H1 (cell line): ENCODE measurements at regions not wholly inside any gene's neighbourhood (a gene's known extent, or its start where the extent isn't known, plus 50 kb on each side); places are given as distances from the start of the nearest gene placed in this dataset.

Source experiments
- CTCF ChIA-PET: fragments of 300-600 bp; sonication (Branson Sonifier 250); formaldehyde crosslinking; loops from one replicate; lab custom pipeline; 2021; ENCODE audit not compliant: partially characterized antibody; lab: Charles Lee
- POLR2A ChIA-PET: fragments of 300-600 bp; sonication (Branson Sonifier 250); formaldehyde crosslinking; loops from one replicate; lab custom pipeline; 2021; ENCODE audit warnings: inconsistent platforms; ENCODE audit not compliant: partially characterized antibody; lab: Charles Lee
- DNase-seq, 2 experiments: peaks; one replicate each; pipeline versions ENCODE4 v3.0.0 to v3.0.0-alpha.2; 2010 to 2022; ENCODE audit warnings: low spot score in 2 of 2, low read depth in 1 of 2, mixed read lengths in 1 of 2
- FAIRE-seq: peaks from 2 replicates; lab custom pipeline; 2011; peaks lifted over from hg19 to GRCh38; lab: Jason Lieb, UNC
- H2AFZ ChIP-seq: 2 replicates; pipeline ENCODE4 v1.8.1; 2012; ENCODE audit warnings: low read length, inconsistent platforms
- H2AK5ac ChIP-seq: 2 replicates; pipeline ENCODE4 v1.6.1; 2013; ENCODE audit warnings: low read depth, low read length
- H2BK120ac ChIP-seq: replicated peaks from 2 replicates; pipeline ENCODE3; 2013; ENCODE audit warnings: low read depth, low read length, inconsistent platforms
- H2BK12ac ChIP-seq: 2 replicates; pipeline ENCODE4 v1.6.1; 2013; ENCODE audit warnings: low read depth, low read length
- H2BK15ac ChIP-seq: 2 replicates; pipeline ENCODE4 v1.6.1; 2013; ENCODE audit warnings: low read length
- H2BK20ac ChIP-seq: 2 replicates; pipeline ENCODE4 v1.6.1; 2013; ENCODE audit warnings: low read length
- H2BK5ac ChIP-seq: 2 replicates; pipeline ENCODE4 v1.6.1; 2013; ENCODE audit warnings: low read depth, low read length
- H3K14ac ChIP-seq: 2 replicates; pipeline ENCODE4 v1.6.1; 2013; ENCODE audit warnings: inconsistent platforms; ENCODE audit not compliant: insufficient read length
- H3K18ac ChIP-seq: 2 replicates; pipeline ENCODE4 v1.6.1; 2013; ENCODE audit warnings: low read length; ENCODE audit errors: extremely low read depth
- H3K23ac ChIP-seq: 2 replicates; pipeline ENCODE4 v1.6.1; 2013; ENCODE audit warnings: inconsistent platforms; ENCODE audit not compliant: insufficient read length
- H3K23me2 ChIP-seq: 2 replicates; pipeline ENCODE4 v1.6.1; 2013; ENCODE audit warnings: low read depth, low read length
- H3K27ac ChIP-seq: 2 replicates; pipeline ENCODE4 v1.6.1; 2011; ENCODE audit warnings: low read depth, low read length, inconsistent platforms
- H3K27me3 ChIP-seq, 4 experiments: replicated peaks in 1 of 4; 1 replicate in 1 of 4; 2 replicates in 3 of 4; pipeline versions ENCODE4 v1.6.1 to v1.8.1; 2011 to 2013; ENCODE audit warnings: low read length in 3 of 4, mild to moderate bottlenecking in 3 of 4, inconsistent platforms in 2 of 4, mixed read lengths in 2 of 4, moderate library complexity in 1 of 4; ENCODE audit not compliant: control insufficient read depth in 3 of 4, insufficient read depth in 3 of 4; ENCODE audit errors: extremely low read depth in 1 of 4
- H3K36me3 ChIP-seq, 4 experiments: 2 replicates each; pipeline versions ENCODE4 v1.6.1 to v1.8.1; 2011 to 2013; ENCODE audit warnings: mild to moderate bottlenecking in 4 of 4, low read length in 3 of 4, moderate library complexity in 2 of 4, control low read depth in 1 of 4, inconsistent platforms in 1 of 4; ENCODE audit not compliant: insufficient read depth in 4 of 4, control insufficient read depth in 2 of 4
- H3K4ac ChIP-seq: replicated peaks from 2 replicates; pipeline ENCODE3; 2013; ENCODE audit warnings: low read length, low read depth, mixed read lengths, inconsistent platforms; ENCODE audit not compliant: insufficient read length
- H3K4me1 ChIP-seq, 4 experiments: replicated peaks in 1 of 4; 1 replicate in 1 of 4; 2 replicates in 3 of 4; pipeline versions ENCODE4 v1.6.1 to v1.8.1; 2011 to 2013; ENCODE audit warnings: low read length in 3 of 4, inconsistent platforms in 2 of 4, mixed read lengths in 1 of 4; ENCODE audit not compliant: insufficient read depth in 4 of 4, control insufficient read depth in 3 of 4
- H3K4me2 ChIP-seq, 2 experiments: 2 replicates each; pipeline versions ENCODE4 v1.6.1 to v1.8.1; 2011 to 2013; ENCODE audit warnings: low read depth in 2 of 2, low read length in 2 of 2, control low read depth in 1 of 2, inconsistent platforms in 1 of 2, mild to moderate bottlenecking in 1 of 2; ENCODE audit not compliant: insufficient read depth in 1 of 2
- H3K4me3 ChIP-seq, 4 experiments: fragments of 200-600, 300-600 bp in 1 of 4; sonication (generic), shearing (Covaris generic), sonication (Bioruptor Twin) in 1 of 4; 2 replicates each; pipeline versions ENCODE4 v1.5.1 to v1.8.1; 2011 to 2016; ENCODE audit warnings: low read length in 4 of 4, low read depth in 3 of 4, control low read depth in 2 of 4, inconsistent platforms in 2 of 4, mild to moderate bottlenecking in 2 of 4, mixed read lengths in 1 of 4, moderate library complexity in 1 of 4; ENCODE audit not compliant: insufficient read depth in 2 of 4; ENCODE audit errors: extremely low read depth in 1 of 4
- H3K56ac ChIP-seq: replicated peaks from 2 replicates; pipeline ENCODE3; 2013; ENCODE audit warnings: low read depth, mild to moderate bottlenecking, mixed read lengths, low read length, inconsistent platforms; ENCODE audit not compliant: insufficient read length
- H3K79me1 ChIP-seq: 2 replicates; pipeline ENCODE4 v1.6.1; 2013; ENCODE audit warnings: low read depth, low read length, control low read depth
- H3K79me2 ChIP-seq, 2 experiments: 2 replicates each; pipeline versions ENCODE4 v1.6.1 to v1.8.1; 2012 to 2013; ENCODE audit warnings: low read length in 2 of 2, mild to moderate bottlenecking in 2 of 2, inconsistent platforms in 1 of 2; ENCODE audit not compliant: insufficient read depth in 2 of 2, control insufficient read depth in 1 of 2
- H3K9ac ChIP-seq, 4 experiments: replicated peaks in 1 of 4; 1 replicate in 1 of 4; 2 replicates in 3 of 4; pipeline versions ENCODE4 v1.6.1 to v1.8.1; 2011 to 2013; ENCODE audit warnings: low read depth in 3 of 4, low read length in 3 of 4, control low read depth in 2 of 4, mild to moderate bottlenecking in 2 of 4, moderate library complexity in 2 of 4, inconsistent platforms in 1 of 4; ENCODE audit errors: extremely low read depth in 1 of 4
- H3K9me3 ChIP-seq, 2 experiments: 2 replicates each; pipeline versions ENCODE4 v1.6.1 to v1.8.1; 2012 to 2013; ENCODE audit warnings: mild to moderate bottlenecking in 2 of 2, moderate library complexity in 2 of 2, control low read depth in 1 of 2, inconsistent platforms in 1 of 2, low read depth in 1 of 2, low read length in 1 of 2, mixed read lengths in 1 of 2; ENCODE audit not compliant: insufficient read depth in 2 of 2
- H4K20me1 ChIP-seq, 2 experiments: replicated peaks in 1 of 2; 2 replicates each; pipeline versions ENCODE3 to v1.8.1; 2011 to 2013; ENCODE audit warnings: inconsistent platforms in 2 of 2, low read length in 2 of 2, mild to moderate bottlenecking in 1 of 2; ENCODE audit not compliant: insufficient read depth in 2 of 2, control insufficient read depth in 1 of 2
- H4K5ac ChIP-seq: 2 replicates; pipeline ENCODE4 v1.6.1; 2013; ENCODE audit warnings: low read length, low read depth, mixed read lengths, inconsistent platforms; ENCODE audit not compliant: insufficient read length
- H4K8ac ChIP-seq: 2 replicates; pipeline ENCODE4 v1.8.0; 2013; ENCODE audit warnings: mild to moderate bottlenecking, moderate library complexity, low read length, inconsistent platforms; ENCODE audit not compliant: insufficient read depth; ENCODE audit errors: extremely low read depth
- H4K91ac ChIP-seq: replicated peaks from 2 replicates; pipeline ENCODE3; 2013; ENCODE audit warnings: low read length, mixed read lengths, inconsistent platforms; ENCODE audit not compliant: insufficient read length
- BACH1 ChIP-seq: IDR thresholded peaks from 2 replicates; pipeline ENCODE4 v1.6.1; 2012; ENCODE audit warnings: low read length, improper control_type of control experiment
- RAD21 ChIP-seq, 2 experiments: IDR thresholded peaks in 1 of 2; conservative IDR thresholded peaks in 1 of 2; 2 replicates each; pipeline ENCODE4 v1.6.1; 2011; ENCODE audit warnings: low read depth in 2 of 2, low read length in 2 of 2, improper control_type of control experiment in 1 of 2, inconsistent platforms in 1 of 2, mild to moderate bottlenecking in 1 of 2, moderate library complexity in 1 of 2
- WGBS, 2 experiments: shearing (Covaris generic) in 1 of 2; methylation state at CpG; one replicate each; pipeline versions ENCODE4 v1.1.6 to v1.1.7; 2013 to 2015; ENCODE audit warnings: low lambda C conversion rate in 2 of 2, mixed read lengths in 2 of 2, inconsistent platforms in 1 of 2, low coverage in 1 of 2, missing lambda C conversion rate in 1 of 2; ENCODE audit not compliant: insufficient replicate concordance in 2 of 2, insufficient coverage in 1 of 2, insufficient read length in 1 of 2; ENCODE audit errors: extremely low coverage in 1 of 2, missing lambda C conversion rate in 1 of 2; 5-methylcytosine and 5-hydroxymethylcytosine counted together
- TF ChIP-seq, protein P1 (sequence below), 3 experiments: IDR thresholded peaks; 1 replicate in 2 of 3; 2 replicates in 1 of 3; pipeline versions ENCODE4 v1.5.1 to v1.6.1; 2011; ENCODE audit warnings: low read length in 3 of 3, mild to moderate bottlenecking in 3 of 3, inconsistent platforms in 2 of 3, low read depth in 1 of 3, moderate library complexity in 1 of 3; ENCODE audit not compliant: insufficient read depth in 1 of 3; ENCODE audit errors: control extremely low read depth in 1 of 3

DNA sequence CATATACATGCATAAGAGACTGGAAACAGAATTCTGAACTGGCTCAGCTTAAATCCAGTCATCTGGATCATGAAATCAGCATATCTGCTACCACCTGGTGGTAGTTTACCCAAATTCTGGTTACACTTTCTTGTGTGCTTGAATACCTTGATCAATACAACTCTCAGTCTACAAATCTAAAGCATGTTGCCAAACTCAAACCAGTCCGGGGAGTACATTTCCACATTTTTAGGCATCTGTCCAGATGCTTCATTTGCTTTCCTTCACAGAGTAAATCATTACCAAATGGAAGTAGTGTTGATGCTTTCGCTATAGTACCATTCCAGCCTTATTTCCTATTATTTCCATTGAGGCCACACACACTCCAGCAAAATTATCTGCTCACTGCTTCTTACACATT is 126.4 kb downstream of the P2RY1 start:
- 48% methylated on average over 2 of the region's 2 CpGs; no CpG with 5 or more reads in 1 of the 2 experiments for WGBS, 2 experiments
- no peak for DNase-seq
- POLR2A ChIA-PET: no interaction called here

More for the DNA sequence above, 126.4 kb downstream of the P2RY1 start:
- no peak overlapping the region for H2BK5ac ChIP-seq
- CTCF ChIA-PET: interaction anchor here (0.5 to 1.7 kb wide), 6 partner anchors 24 to 489 kb away, joined by 3 to 5 read pairs (median 4); no protein-coding TSS in a partner anchor
- H3K4me1 ChIP-seq: no peaks in the 10 kb centered on the region
- FAIRE-seq: no peak
- H3K9ac ChIP-seq: no peak overlapping the region
- no peak overlapping the region for H2BK15ac ChIP-seq
- no peak overlapping the region for H3K4me2 ChIP-seq
- no peaks in the 10 kb centered on the region for H3K23me2 ChIP-seq
- H3K79me1 ChIP-seq: no peaks in the 10 kb centered on the region
- no peak overlapping the region for H3K56ac ChIP-seq
- H3K36me3 ChIP-seq: no peaks in the 10 kb centered on the region
- no peak overlapping the region for H2AFZ ChIP-seq
- no peaks in the 10 kb centered on the region for H4K20me1 ChIP-seq
- no peak overlapping the region for H3K14ac ChIP-seq
- no peak overlapping the region for H3K27ac ChIP-seq
- no peak overlapping the region for H3K4ac ChIP-seq
- H3K4me3 ChIP-seq: no peak overlapping the region
- H2BK120ac ChIP-seq: no peak overlapping the region
- TF ChIP-seq, protein P1, sequence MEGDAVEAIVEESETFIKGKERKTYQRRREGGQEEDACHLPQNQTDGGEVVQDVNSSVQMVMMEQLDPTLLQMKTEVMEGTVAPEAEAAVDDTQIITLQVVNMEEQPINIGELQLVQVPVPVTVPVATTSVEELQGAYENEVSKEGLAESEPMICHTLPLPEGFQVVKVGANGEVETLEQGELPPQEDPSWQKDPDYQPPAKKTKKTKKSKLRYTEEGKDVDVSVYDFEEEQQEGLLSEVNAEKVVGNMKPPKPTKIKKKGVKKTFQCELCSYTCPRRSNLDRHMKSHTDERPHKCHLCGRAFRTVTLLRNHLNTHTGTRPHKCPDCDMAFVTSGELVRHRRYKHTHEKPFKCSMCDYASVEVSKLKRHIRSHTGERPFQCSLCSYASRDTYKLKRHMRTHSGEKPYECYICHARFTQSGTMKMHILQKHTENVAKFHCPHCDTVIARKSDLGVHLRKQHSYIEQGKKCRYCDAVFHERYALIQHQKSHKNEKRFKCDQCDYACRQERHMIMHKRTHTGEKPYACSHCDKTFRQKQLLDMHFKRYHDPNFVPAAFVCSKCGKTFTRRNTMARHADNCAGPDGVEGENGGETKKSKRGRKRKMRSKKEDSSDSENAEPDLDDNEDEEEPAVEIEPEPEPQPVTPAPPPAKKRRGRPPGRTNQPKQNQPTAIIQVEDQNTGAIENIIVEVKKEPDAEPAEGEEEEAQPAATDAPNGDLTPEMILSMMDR (IDR thresholded peaks at IDR 0.05; ENCODE audit: control extremely low read depth in 1 of 3, insufficient read depth in 1 of 3, low read depth in 1 of 3, low read length in 3 of 3): peak in 2 of 3 experiments; percentile 28 to 41; a peak in 2 of 4 replicates
- TF ChIP-seq RAD21 (IDR thresholded peaks at IDR 0.05 in 1 of 2, conservative IDR thresholded peaks at IDR 0.05 in 1 of 2; ENCODE audit: low read depth in 2 of 2, low read length in 2 of 2) (peak; percentile 63 to 65), BACH1 (no peak)
- H3K9me3 ChIP-seq: peaks cover 4% of the 10 kb centered on the region in 2 experiments; a peak in 1 of 4 replicates
- no peak overlapping the region for H4K8ac ChIP-seq
- no peak overlapping the region for H2BK20ac ChIP-seq
- H3K18ac ChIP-seq: no peak overlapping the region
- H3K27me3 ChIP-seq: no peaks in the 10 kb centered on the region
- H4K91ac ChIP-seq: no peak overlapping the region
- no peak overlapping the region for H4K5ac ChIP-seq
- H3K23ac ChIP-seq: no peak overlapping the region
- H2BK12ac ChIP-seq: 0 out of 2 replicates have a peak overlapping the region, but pooled peaks have one; percentile 35
- no peak overlapping the region for H2AK5ac ChIP-seq
- no peaks in the 10 kb centered on the region for H3K79me2 ChIP-seq
